ENCODE measurements at regions not wholly inside any gene's neighbourhood (a gene's known extent, or its start where the extent isn't known, plus 50 kb on each side); places are given as distances from the start of the nearest gene placed in this dataset.

- no peak for DNase-seq (ENCODE audit: extremely low read depth in 1 of 11, low read depth in 9 of 11, low spot score in 4 of 11)
Observed at GRCh38 chr18:67608615-67609273, 92.2 kb upstream of the DSEL start.

- DNase-seq (ENCODE audit: extremely low read depth in 1 of 11, low read depth in 9 of 11, low spot score in 4 of 11) = no peak
Observed at GRCh38 chr18:67608191-67608590, 91.7 kb upstream of the DSEL start.

- DNase-seq (ENCODE audit: extremely low read depth in 1 of 11, low read depth in 9 of 11, low spot score in 4 of 11) = peak in 7 of 11 donors; percentile 9 to 30 (median 17)
Observed at GRCh38 chr18:67600181-67601180, 84.0 kb upstream of the DSEL start.

GRCh38 chr18:67599277-67599676 lies 82.8 kb upstream of the DSEL start:
- no peak for DNase-seq (ENCODE audit: extremely low read depth in 1 of 11, low read depth in 9 of 11, low spot score in 4 of 11)

GRCh38 chr18:67597759-67598158 lies 81.2 kb upstream of the DSEL start:
- DNase-seq (ENCODE audit: extremely low read depth in 1 of 11, low read depth in 9 of 11, low spot score in 4 of 11) = no peak

- DNase-seq (ENCODE audit: extremely low read depth in 1 of 11, low read depth in 9 of 11, low spot score in 4 of 11) = no peak
Observed at GRCh38 chr18:67596003-67596402, 79.5 kb upstream of the DSEL start.

GRCh38 chr18:67590571-67591141 lies 74.1 kb upstream of the DSEL start:
- DNase-seq (ENCODE audit: extremely low read depth in 1 of 11, low read depth in 9 of 11, low spot score in 4 of 11) = no peak

- DNase-seq (ENCODE audit: extremely low read depth in 1 of 11, low read depth in 9 of 11, low spot score in 4 of 11) = no peak
Observed at GRCh38 chr18:67589325-67589724, 72.8 kb upstream of the DSEL start.

- DNase-seq (ENCODE audit: extremely low read depth in 1 of 11, low read depth in 9 of 11, low spot score in 4 of 11) = no peak
Observed at GRCh38 chr18:67586101-67586500, 69.6 kb upstream of the DSEL start.

- no peak for DNase-seq (ENCODE audit: extremely low read depth in 1 of 11, low read depth in 9 of 11, low spot score in 4 of 11)
Observed at GRCh38 chr18:67583621-67584020, 67.1 kb upstream of the DSEL start.

GRCh38 chr18:67582488-67582887 lies 66.0 kb upstream of the DSEL start:
- no peak for DNase-seq (ENCODE audit: extremely low read depth in 1 of 11, low read depth in 9 of 11, low spot score in 4 of 11)

- no peak for DNase-seq (ENCODE audit: extremely low read depth in 1 of 11, low read depth in 9 of 11, low spot score in 4 of 11)
Observed at GRCh38 chr18:67581178-67581577, 64.7 kb upstream of the DSEL start.

GRCh38 chr18:67577386-67577785 lies 60.9 kb upstream of the DSEL start:
- DNase-seq (ENCODE audit: extremely low read depth in 1 of 11, low read depth in 9 of 11, low spot score in 4 of 11) = no peak

GRCh38 chr18:67574749-67575148 lies 58.2 kb upstream of the DSEL start:
- DNase-seq (ENCODE audit: extremely low read depth in 1 of 11, low read depth in 9 of 11, low spot score in 4 of 11) = no peak

- DNase-seq (ENCODE audit: extremely low read depth in 1 of 11, low read depth in 9 of 11, low spot score in 4 of 11) = no peak
Observed at GRCh38 chr18:67568166-67568565, 51.6 kb upstream of the DSEL start.

All from renal cortex interstitium (tissue), 11 donors.